ENCODE measurements at regions not wholly inside any gene's neighbourhood (a gene's known extent, or its start where the extent isn't known, plus 50 kb on each side); places are given as distances from the start of the nearest gene placed in this dataset.
A peak's percentile ranks its signal among the peaks of the same experiment; 100 is the strongest.
"Not testable (repeated sequence)": the region's sequence is repeated elsewhere in the genome, so short reads cannot be mapped to it uniquely, and the experiment has no call there.

DNA sequence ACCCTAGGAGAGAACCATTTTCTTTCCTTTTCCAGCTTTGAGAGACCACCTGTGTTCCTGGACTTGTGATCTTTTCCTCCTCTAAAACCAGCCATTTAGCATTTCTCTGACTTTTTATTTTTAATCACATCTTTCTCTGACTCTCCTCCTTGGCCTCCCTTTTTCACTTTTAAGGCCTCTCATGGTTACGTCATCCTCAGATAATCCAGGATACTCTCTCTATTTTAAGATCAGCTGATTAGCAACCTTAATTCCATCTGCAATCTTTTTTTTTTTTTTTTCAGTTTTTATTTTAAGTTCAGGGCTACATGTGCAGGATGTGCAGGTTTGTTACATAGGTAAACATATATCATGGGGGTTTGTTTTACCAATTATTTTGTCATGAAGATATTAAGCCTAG, 54.0 kb downstream of the RFPL4B start:
- no peak overlapping the region for H3K4me3 ChIP-seq (replicated peaks; ENCODE audit: low read depth, low read length)
- TF ChIP-seq, protein P1, sequence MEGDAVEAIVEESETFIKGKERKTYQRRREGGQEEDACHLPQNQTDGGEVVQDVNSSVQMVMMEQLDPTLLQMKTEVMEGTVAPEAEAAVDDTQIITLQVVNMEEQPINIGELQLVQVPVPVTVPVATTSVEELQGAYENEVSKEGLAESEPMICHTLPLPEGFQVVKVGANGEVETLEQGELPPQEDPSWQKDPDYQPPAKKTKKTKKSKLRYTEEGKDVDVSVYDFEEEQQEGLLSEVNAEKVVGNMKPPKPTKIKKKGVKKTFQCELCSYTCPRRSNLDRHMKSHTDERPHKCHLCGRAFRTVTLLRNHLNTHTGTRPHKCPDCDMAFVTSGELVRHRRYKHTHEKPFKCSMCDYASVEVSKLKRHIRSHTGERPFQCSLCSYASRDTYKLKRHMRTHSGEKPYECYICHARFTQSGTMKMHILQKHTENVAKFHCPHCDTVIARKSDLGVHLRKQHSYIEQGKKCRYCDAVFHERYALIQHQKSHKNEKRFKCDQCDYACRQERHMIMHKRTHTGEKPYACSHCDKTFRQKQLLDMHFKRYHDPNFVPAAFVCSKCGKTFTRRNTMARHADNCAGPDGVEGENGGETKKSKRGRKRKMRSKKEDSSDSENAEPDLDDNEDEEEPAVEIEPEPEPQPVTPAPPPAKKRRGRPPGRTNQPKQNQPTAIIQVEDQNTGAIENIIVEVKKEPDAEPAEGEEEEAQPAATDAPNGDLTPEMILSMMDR (IDR thresholded peaks at IDR 0.05; ENCODE audit: low read depth, low read length, missing control alignments) = no peak
- DNase-seq (ENCODE audit: extremely low read depth, low read depth) = no peak

DNA sequence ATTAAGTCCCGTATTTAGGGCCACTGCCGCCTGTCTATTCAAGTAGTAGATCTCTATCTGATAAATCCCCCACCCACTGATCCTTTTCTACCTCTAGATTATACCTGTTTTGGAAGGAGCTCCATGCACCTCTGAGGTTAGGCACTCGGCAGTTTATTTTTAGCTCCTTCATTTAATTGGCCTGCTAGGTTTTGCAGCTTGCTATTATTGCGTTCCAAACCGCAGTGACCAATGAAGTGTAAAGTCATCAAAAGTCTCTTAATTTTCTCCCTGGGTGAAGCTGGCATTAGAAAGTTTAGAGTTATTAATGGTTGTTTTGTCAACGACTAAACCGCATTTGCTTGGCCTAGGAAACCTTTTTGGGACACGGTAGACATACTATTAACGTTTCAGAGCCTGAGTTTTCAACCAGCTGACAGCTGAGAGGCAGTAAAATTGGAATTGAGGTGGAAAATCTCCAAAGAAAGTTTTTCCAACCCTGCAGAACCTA, 60.0 kb downstream of the RFPL4B start:
- DNase-seq (ENCODE audit: extremely low read depth, low read depth) = no peak
- TF ChIP-seq, protein P1 (IDR thresholded peaks at IDR 0.05; ENCODE audit: low read depth, low read length, missing control alignments) = no peak
- no peak overlapping the region for H3K4me3 ChIP-seq (replicated peaks; ENCODE audit: low read depth, low read length)

DNA sequence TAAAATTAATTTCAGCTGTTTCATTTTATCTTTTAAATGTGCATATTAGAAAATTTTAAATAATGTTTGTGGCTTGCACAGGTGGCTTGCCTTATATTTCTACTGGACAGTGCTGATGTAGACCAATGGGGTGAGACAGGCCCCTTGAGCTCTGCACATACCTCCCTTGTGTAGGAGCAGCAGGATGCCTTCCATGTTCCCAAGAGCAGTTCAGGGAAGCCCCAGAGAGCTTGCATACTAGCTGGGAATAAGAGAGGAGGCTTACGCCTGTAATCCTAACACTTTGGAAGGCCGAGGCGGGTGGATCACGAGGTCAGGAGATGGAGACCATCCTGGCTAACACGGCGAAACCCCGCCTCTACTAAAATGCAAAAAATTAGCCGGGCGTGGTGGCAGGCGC, 61.4 kb downstream of the RFPL4B start:
- H3K4me3 ChIP-seq (replicated peaks; ENCODE audit: low read depth, low read length) = no peak overlapping the region
- TF ChIP-seq, protein P1 (IDR thresholded peaks at IDR 0.05; ENCODE audit: low read depth, low read length, missing control alignments) = no peak
- no peak for DNase-seq (ENCODE audit: extremely low read depth, low read depth)

DNA sequence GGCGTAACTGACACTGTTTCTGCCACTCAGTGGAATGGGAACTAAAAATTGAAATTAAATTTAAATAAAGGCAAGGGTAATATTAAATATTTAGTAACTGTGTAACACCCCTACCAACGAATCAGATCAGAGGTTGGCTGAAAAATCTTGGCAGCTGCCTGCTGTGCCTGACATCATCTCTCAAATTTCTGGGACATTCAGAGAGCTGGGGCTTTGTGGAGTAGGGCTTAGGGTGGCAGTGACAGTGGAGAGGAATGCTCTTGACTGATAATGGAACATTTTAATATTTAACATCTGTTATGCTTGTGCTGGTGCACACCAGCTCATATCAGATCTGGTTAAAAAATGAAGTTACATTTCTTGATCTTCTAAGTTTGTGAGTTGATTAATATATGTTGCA, 62.2 kb downstream of the RFPL4B start:
- no peak for DNase-seq (ENCODE audit: extremely low read depth, low read depth)
- H3K4me3 ChIP-seq (replicated peaks; ENCODE audit: low read depth, low read length) = no peak overlapping the region
- TF ChIP-seq, protein P1 (IDR thresholded peaks at IDR 0.05; ENCODE audit: low read depth, low read length, missing control alignments) = no peak

DNA sequence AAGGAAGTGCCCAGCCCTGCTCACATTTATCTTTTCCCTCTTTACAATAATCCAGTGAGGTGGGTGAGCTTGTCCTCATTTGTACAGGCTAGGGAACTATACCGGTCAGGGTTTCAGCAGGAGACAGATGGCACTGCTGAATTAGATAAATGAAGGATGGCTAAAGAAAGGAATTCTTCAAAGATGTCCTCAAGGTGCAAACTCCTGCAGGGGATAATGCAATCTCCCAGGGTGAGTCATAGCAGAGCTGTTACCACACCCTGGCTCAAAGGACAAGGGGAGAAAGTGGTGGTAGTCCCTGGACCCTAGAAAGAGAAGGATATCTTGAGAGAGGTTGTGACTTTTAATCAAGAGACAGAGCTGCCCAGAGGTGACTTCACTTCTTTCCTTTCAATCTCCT, 66.7 kb downstream of the RFPL4B start:
- no peak for DNase-seq (ENCODE audit: extremely low read depth, low read depth)
- TF ChIP-seq, protein P1 (IDR thresholded peaks at IDR 0.05; ENCODE audit: low read depth, low read length, missing control alignments) = no peak

DNA sequence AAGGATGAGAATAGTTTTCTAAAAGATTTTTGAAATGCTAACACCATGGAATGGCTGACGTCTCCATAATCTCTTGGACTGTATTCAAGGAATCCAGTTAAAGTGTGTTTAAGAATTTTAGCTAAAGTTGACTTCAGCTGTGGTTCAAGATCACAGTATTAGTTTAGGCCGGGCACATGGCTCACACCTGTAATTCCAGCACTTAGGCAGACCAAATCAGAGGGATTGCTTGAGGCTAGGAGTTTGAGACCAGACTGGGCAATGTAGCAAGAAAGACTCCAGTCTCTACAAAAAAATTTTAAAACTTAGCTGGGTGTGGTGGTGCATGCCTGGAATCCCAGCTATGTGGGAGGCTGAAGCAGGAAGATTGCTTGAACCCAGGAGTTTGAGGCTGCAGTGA, 68.2 kb downstream of the RFPL4B start:
- TF ChIP-seq, protein P1 (IDR thresholded peaks at IDR 0.05; ENCODE audit: low read depth, low read length, missing control alignments) = no peak
- no peak overlapping the region for H3K4me3 ChIP-seq (replicated peaks; ENCODE audit: low read depth, low read length)
- no peak for DNase-seq (ENCODE audit: extremely low read depth, low read depth)

More for the DNA sequence above, 66.7 kb downstream of the RFPL4B start:
- no peak overlapping the region for H3K4me3 ChIP-seq (replicated peaks; ENCODE audit: low read depth, low read length)

DNA sequence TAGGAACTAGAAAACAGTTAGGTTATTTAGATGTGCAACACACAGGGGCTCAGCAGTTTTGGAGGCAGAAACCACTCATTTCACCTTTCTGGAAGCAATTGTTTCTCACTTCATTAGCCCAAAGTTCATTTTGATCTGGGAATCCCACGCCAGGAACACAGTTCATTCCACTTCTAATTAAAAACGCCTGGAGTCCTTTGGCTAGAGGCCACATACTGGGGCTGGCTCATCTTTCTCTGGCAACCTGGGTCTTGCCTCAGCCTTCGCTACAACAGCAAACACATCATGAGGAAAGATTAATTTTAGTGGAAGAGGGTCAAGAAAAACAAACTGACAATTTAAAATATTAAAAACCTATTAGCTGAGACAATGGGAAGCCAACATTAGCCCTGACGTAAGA, 69.7 kb downstream of the RFPL4B start:
- peak; percentile 38 for DNase-seq (ENCODE audit: extremely low read depth, low read depth)
- TF ChIP-seq, protein P1 (IDR thresholded peaks at IDR 0.05; ENCODE audit: low read depth, low read length, missing control alignments) = no peak
- H3K4me3 ChIP-seq (replicated peaks; ENCODE audit: low read depth, low read length) = no peak overlapping the region

DNA sequence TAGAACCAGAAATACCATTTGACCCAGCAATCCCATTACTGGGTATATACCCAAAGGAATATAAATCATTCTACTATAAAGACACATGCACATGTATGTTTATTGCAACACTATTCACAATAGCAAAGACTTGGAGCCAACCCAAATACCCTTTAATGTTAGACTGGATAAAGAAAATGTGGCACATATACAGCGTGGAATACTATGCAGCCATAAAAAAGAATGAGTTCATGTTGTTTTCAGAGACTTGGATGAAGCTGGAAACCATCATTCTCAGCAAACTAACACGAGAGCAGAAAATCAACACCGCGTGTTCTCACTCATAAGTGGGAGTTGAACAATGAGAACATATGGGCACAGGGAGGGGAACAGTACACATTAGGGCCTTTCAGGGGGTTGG, 79.9 kb downstream of the RFPL4B start:
- not testable (repeated sequence) for H3K4me3 ChIP-seq (replicated peaks; ENCODE audit: low read depth, low read length); DNase-seq (ENCODE audit: extremely low read depth, low read depth)
